ENCODE measurements at regions not wholly inside any gene's neighbourhood (a gene's known extent, or its start where the extent isn't known, plus 50 kb on each side); places are given as distances from the start of the nearest gene placed in this dataset.

DNA sequence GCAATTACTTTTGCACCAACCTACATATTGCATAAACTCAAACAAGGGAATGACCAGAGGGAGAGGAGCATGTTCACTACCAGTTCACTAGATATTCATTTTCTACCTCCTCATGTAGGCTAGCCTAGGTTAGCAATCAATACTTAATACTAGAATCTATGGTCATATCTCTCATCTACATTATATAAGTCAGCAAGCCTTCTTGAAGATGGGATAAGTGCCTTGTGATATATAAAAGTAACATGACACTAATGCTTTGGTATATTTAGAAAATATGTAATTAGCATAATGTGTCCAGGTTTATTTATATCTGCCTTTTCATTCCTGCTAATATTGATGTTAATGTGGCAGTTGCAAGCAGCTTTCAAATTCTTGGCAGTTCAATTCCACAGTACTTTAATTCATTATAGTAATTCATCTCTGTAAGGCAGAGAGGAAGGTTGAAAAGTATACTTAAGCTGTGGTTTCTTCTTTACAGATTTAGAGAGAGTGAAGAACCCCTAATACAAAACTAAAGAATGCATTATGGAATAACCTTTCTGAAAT is 1613.2 kb upstream of the ACO1 start:
- TF ChIP-seq, protein P1, sequence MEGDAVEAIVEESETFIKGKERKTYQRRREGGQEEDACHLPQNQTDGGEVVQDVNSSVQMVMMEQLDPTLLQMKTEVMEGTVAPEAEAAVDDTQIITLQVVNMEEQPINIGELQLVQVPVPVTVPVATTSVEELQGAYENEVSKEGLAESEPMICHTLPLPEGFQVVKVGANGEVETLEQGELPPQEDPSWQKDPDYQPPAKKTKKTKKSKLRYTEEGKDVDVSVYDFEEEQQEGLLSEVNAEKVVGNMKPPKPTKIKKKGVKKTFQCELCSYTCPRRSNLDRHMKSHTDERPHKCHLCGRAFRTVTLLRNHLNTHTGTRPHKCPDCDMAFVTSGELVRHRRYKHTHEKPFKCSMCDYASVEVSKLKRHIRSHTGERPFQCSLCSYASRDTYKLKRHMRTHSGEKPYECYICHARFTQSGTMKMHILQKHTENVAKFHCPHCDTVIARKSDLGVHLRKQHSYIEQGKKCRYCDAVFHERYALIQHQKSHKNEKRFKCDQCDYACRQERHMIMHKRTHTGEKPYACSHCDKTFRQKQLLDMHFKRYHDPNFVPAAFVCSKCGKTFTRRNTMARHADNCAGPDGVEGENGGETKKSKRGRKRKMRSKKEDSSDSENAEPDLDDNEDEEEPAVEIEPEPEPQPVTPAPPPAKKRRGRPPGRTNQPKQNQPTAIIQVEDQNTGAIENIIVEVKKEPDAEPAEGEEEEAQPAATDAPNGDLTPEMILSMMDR (IDR thresholded peaks at IDR 0.05): no peak
- TF ChIP-seq, protein P2, sequence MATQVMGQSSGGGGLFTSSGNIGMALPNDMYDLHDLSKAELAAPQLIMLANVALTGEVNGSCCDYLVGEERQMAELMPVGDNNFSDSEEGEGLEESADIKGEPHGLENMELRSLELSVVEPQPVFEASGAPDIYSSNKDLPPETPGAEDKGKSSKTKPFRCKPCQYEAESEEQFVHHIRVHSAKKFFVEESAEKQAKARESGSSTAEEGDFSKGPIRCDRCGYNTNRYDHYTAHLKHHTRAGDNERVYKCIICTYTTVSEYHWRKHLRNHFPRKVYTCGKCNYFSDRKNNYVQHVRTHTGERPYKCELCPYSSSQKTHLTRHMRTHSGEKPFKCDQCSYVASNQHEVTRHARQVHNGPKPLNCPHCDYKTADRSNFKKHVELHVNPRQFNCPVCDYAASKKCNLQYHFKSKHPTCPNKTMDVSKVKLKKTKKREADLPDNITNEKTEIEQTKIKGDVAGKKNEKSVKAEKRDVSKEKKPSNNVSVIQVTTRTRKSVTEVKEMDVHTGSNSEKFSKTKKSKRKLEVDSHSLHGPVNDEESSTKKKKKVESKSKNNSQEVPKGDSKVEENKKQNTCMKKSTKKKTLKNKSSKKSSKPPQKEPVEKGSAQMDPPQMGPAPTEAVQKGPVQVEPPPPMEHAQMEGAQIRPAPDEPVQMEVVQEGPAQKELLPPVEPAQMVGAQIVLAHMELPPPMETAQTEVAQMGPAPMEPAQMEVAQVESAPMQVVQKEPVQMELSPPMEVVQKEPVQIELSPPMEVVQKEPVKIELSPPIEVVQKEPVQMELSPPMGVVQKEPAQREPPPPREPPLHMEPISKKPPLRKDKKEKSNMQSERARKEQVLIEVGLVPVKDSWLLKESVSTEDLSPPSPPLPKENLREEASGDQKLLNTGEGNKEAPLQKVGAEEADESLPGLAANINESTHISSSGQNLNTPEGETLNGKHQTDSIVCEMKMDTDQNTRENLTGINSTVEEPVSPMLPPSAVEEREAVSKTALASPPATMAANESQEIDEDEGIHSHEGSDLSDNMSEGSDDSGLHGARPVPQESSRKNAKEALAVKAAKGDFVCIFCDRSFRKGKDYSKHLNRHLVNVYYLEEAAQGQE (IDR thresholded peaks at IDR 0.05; ENCODE audit: insufficient read depth in 1 of 2, low read depth in 2 of 2, low read length in 1 of 2): no peak
- TF ChIP-seq SIN3A (IDR thresholded peaks at IDR 0.05; ENCODE audit: borderline replicate concordance, insufficient read depth, low read depth, low read length): no peak
- TF ChIP-seq POLR2AphosphoS5 (IDR thresholded peaks at IDR 0.05; ENCODE audit: low read depth, low read length): no peak
- TF ChIP-seq TCF7L2 (IDR thresholded peaks at IDR 0.05; ENCODE audit: low read depth, low read length): no peak
